SU-DHL-6 (cell line): ENCODE measurements at regions not wholly inside any gene's neighbourhood (a gene's known extent, or its start where the extent isn't known, plus 50 kb on each side); places are given as distances from the start of the nearest gene placed in this dataset.
"Not testable (repeated sequence)": the region's sequence is repeated elsewhere in the genome, so short reads cannot be mapped to it uniquely, and the experiment has no call there.

Source experiments
- CTCF ChIP-seq: fragments of 200-600 bp; sonication (generic); IDR thresholded peaks from one replicate; pipeline ENCODE4 v1.5.1; 2017; ENCODE audit warnings: antibody characterized with exemption, mild to moderate bottlenecking, low read length, moderate library complexity; ENCODE audit not compliant: insufficient read depth, poor library complexity, severe bottlenecking
- EZH2phosphoT487 ChIP-seq: fragments of 200-600 bp; sonication (generic), shearing (Covaris generic); conservative IDR thresholded peaks from 2 replicates; pipeline ENCODE4 v1.6.1; 2018; ENCODE audit warnings: mild to moderate bottlenecking, antibody characterized with exemption, low read length, moderate library complexity, mixed read lengths

- TF ChIP-seq CTCF, EZH2phosphoT487: not testable (repeated sequence)
Observed at GRCh38 chr2:89828961-89829631, 1137.6 kb downstream of the RPIA start.
